ENCODE measurements at regions not wholly inside any gene's neighbourhood (a gene's known extent, or its start where the extent isn't known, plus 50 kb on each side); places are given as distances from the start of the nearest gene placed in this dataset.

DNA sequence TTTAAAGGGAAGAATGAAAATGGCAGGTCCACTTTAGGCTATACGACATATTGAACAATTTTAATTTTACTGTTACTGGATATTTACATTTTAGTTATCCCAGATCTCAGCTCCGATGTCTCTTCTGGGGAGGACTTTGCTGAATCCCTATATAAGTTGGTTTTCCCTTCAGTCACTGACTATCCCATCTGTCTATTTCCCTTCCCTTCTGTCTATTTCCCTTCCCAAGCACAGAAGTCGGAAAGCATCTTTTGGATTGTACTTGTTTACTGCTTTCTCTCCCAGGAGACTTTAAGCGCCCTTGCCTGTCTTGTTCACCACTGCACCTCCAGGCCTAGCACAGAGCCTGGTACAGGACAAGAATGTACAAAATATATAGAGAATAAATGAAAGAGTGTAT lies 165.8 kb upstream of the SALL4 start:
- no peaks in the 10 kb centered on the region for H3K9me3 ChIP-seq (ENCODE audit: low read length)

DNA sequence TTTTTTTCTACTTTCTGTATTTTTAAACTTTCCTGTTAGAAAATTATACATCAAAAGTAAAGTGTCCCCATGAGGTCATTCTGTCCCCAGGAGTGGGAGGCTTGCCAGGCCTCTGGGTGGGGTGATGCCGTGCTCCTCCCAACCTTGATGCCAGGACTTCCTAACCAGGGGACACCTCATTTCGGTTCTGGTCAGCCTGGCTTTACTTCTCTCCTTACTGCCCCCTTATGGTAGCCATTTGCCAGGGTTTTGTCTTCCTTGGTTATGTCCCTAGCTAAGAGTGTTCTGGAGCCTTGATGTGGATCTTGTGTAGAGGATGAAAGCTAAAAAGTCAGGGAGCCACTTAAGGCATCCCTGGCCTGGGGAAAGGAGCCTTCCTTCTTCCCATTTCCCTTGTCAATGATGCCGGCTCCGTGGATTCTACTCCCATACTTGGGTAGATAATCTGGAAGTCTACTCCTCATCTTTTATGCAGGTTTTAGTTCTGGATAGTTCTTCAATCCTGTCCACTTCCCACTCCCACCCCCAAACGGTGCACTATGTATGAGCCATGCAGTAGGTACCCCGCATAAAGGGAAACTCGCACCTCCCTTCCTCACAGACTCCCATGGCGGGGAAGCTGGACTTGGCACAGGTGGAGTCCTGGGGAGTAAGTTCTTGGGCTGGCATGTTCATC lies 164.1 kb upstream of the SALL4 start:
- Histone ChIP-seq H3K9me3 (ENCODE audit: low read length) (no peaks in the 10 kb centered on the region), H3K4me2 (ENCODE audit: low read length) (no peak overlapping the region), H3F3A (ENCODE audit: insufficient read depth, low read length, poor library complexity, severe bottlenecking) (no peaks in the 10 kb centered on the region), H3K79me2 (replicated peaks; ENCODE audit: insufficient read depth, low read length) (no peaks in the 10 kb centered on the region), H2AFZ (ENCODE audit: low read depth, low read length) (no peak overlapping the region), H4K20me1 (ENCODE audit: insufficient read depth) (no peaks in the 10 kb centered on the region), H3K36me3 (ENCODE audit: insufficient read depth, low read length) (no peaks in the 10 kb centered on the region), H3K9ac (ENCODE audit: low read length) (no peak overlapping the region), H3K4me3 (ENCODE audit: low read length) (no peak overlapping the region), H3K27ac (ENCODE audit: low read length) (no peak overlapping the region), H3K9me2 (ENCODE audit: insufficient read depth, low read length) (no peaks in the 10 kb centered on the region), H3K27me3 (ENCODE audit: insufficient read depth, low read depth, low read length) (no peaks in the 10 kb centered on the region)
- no peak for TF ChIP-seq RAD21 (conservative IDR thresholded peaks at IDR 0.05)
- no peak for TF ChIP-seq MXI1 (conservative IDR thresholded peaks at IDR 0.05; ENCODE audit: poor library complexity, severe bottlenecking)
- TF ChIP-seq, protein P1, sequence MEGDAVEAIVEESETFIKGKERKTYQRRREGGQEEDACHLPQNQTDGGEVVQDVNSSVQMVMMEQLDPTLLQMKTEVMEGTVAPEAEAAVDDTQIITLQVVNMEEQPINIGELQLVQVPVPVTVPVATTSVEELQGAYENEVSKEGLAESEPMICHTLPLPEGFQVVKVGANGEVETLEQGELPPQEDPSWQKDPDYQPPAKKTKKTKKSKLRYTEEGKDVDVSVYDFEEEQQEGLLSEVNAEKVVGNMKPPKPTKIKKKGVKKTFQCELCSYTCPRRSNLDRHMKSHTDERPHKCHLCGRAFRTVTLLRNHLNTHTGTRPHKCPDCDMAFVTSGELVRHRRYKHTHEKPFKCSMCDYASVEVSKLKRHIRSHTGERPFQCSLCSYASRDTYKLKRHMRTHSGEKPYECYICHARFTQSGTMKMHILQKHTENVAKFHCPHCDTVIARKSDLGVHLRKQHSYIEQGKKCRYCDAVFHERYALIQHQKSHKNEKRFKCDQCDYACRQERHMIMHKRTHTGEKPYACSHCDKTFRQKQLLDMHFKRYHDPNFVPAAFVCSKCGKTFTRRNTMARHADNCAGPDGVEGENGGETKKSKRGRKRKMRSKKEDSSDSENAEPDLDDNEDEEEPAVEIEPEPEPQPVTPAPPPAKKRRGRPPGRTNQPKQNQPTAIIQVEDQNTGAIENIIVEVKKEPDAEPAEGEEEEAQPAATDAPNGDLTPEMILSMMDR (IDR thresholded peaks at IDR 0.05; ENCODE audit: poor library complexity, severe bottlenecking): no peak
- TF ChIP-seq, protein P2, sequence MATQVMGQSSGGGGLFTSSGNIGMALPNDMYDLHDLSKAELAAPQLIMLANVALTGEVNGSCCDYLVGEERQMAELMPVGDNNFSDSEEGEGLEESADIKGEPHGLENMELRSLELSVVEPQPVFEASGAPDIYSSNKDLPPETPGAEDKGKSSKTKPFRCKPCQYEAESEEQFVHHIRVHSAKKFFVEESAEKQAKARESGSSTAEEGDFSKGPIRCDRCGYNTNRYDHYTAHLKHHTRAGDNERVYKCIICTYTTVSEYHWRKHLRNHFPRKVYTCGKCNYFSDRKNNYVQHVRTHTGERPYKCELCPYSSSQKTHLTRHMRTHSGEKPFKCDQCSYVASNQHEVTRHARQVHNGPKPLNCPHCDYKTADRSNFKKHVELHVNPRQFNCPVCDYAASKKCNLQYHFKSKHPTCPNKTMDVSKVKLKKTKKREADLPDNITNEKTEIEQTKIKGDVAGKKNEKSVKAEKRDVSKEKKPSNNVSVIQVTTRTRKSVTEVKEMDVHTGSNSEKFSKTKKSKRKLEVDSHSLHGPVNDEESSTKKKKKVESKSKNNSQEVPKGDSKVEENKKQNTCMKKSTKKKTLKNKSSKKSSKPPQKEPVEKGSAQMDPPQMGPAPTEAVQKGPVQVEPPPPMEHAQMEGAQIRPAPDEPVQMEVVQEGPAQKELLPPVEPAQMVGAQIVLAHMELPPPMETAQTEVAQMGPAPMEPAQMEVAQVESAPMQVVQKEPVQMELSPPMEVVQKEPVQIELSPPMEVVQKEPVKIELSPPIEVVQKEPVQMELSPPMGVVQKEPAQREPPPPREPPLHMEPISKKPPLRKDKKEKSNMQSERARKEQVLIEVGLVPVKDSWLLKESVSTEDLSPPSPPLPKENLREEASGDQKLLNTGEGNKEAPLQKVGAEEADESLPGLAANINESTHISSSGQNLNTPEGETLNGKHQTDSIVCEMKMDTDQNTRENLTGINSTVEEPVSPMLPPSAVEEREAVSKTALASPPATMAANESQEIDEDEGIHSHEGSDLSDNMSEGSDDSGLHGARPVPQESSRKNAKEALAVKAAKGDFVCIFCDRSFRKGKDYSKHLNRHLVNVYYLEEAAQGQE (IDR thresholded peaks at IDR 0.05; ENCODE audit: borderline replicate concordance): no peak
- no peak for TF ChIP-seq SMC3 (conservative IDR thresholded peaks at IDR 0.05; ENCODE audit: poor library complexity)
- TF ChIP-seq POLR2AphosphoS5 (IDR thresholded peaks at IDR 0.05): no peak
- no peak for TF ChIP-seq EP300 (conservative IDR thresholded peaks at IDR 0.05; ENCODE audit: poor library complexity, severe bottlenecking)

More for the DNA sequence above, 165.8 kb upstream of the SALL4 start:
- Histone ChIP-seq H3K27me3 (ENCODE audit: insufficient read depth, low read depth, low read length) (no peaks in the 10 kb centered on the region), H3K4me3 (ENCODE audit: low read length) (no peak overlapping the region), H3K9me2 (ENCODE audit: insufficient read depth, low read length) (no peaks in the 10 kb centered on the region), H3F3A (ENCODE audit: insufficient read depth, low read length, poor library complexity, severe bottlenecking) (no peaks in the 10 kb centered on the region), H2AFZ (ENCODE audit: low read depth, low read length) (no peak overlapping the region), H3K9ac (ENCODE audit: low read length) (no peak overlapping the region), H4K20me1 (ENCODE audit: insufficient read depth) (no peaks in the 10 kb centered on the region), H3K4me2 (ENCODE audit: low read length) (no peak overlapping the region), H3K79me2 (replicated peaks; ENCODE audit: insufficient read depth, low read length) (no peaks in the 10 kb centered on the region), H3K27ac (ENCODE audit: low read length) (no peak overlapping the region), H3K36me3 (ENCODE audit: insufficient read depth, low read length) (no peaks in the 10 kb centered on the region)
- TF ChIP-seq POLR2AphosphoS5 (IDR thresholded peaks at IDR 0.05): no peak
- TF ChIP-seq RAD21 (conservative IDR thresholded peaks at IDR 0.05): no peak

Data from neural cell (in vitro differentiated cells).